ENCODE measurements at regions not wholly inside any gene's neighbourhood (a gene's known extent, or its start where the extent isn't known, plus 50 kb on each side); places are given as distances from the start of the nearest gene placed in this dataset.
A peak's percentile ranks its signal among the peaks of the same experiment; 100 is the strongest.

- DNase-seq (no peak), ATAC-seq (ENCODE audit: low read depth) (no peak)
- H3K4me1 ChIP-seq (ENCODE audit: control insufficient read depth in 2 of 2, insufficient read depth in 2 of 2, low read length in 2 of 2): peaks cover 32 to 50% of the 10 kb centered on the region in 2 donors
- H3K36me3 ChIP-seq (replicated peaks in 1 of 2; ENCODE audit: control extremely low read depth in 1 of 2, control insufficient read depth in 1 of 2, extremely low read depth in 1 of 2, insufficient read depth in 2 of 2, low read length in 1 of 2): no peaks in the 10 kb centered on the region
- Mint-ChIP-seq H3K27me3 (no peaks in the 10 kb centered on the region), H3K4me1 (peaks cover 56% of the 10 kb centered on the region), H3K27ac (peak overlapping the region; percentile 82), H3K4me3 (peak overlapping the region; percentile 69), H3K9me3 (ENCODE audit: insufficient read depth) (no peaks in the 10 kb centered on the region)
- peak overlapping the region; percentile 45 for H3K9ac ChIP-seq (ENCODE audit: low read length)
- peak overlapping the region; percentile 87 for H3K27ac ChIP-seq (ENCODE audit: low read length in 2 of 2)
- H4K20me1 ChIP-seq (ENCODE audit: control insufficient read depth, insufficient read depth, low read length, poor library complexity, severe bottlenecking): no peaks in the 10 kb centered on the region
- CTCF ChIA-PET: interaction anchor here (0.7 to 9.1 kb wide), 6 partner anchors 9 to 514 kb away, joined by 3 to 131 read pairs (median 4); no protein-coding TSS in a partner anchor
- H3K27me3 ChIP-seq (replicated peaks in 1 of 4; ENCODE audit: control extremely low read depth in 1 of 4, control insufficient read depth in 3 of 4, insufficient read depth in 4 of 4, low read length in 3 of 4): peaks cover 0 to 3% (median 0%) of the 10 kb centered on the region in 4 experiments
- no peaks in the 10 kb centered on the region for H3K9me3 ChIP-seq (ENCODE audit: control extremely low read depth in 1 of 3, control insufficient read depth in 2 of 3, insufficient read depth in 1 of 3, low read length in 2 of 3)
- WGBS (ENCODE audit: insufficient coverage): 100% methylated on average over 1 of the region's 1 CpG
- H3K4me2 ChIP-seq (replicated peaks; ENCODE audit: low read depth, low read length, poor library complexity, severe bottlenecking): peak overlapping the region; percentile 66
- POLR2A ChIA-PET: no interaction called here
- intact Hi-C loops (cut with micrococcal nuclease): no loop called here
- peak overlapping the region; percentile 75 for H2AFZ ChIP-seq (ENCODE audit: insufficient read depth, low read depth, low read length, poor library complexity, severe bottlenecking)
- H3K4me3 ChIP-seq (ENCODE audit: control extremely low read depth in 1 of 5, extremely low read depth in 1 of 5, insufficient read depth in 1 of 5, low read depth in 2 of 5, low read length in 4 of 5): no peak overlapping the region
- TF ChIP-seq, protein P1, sequence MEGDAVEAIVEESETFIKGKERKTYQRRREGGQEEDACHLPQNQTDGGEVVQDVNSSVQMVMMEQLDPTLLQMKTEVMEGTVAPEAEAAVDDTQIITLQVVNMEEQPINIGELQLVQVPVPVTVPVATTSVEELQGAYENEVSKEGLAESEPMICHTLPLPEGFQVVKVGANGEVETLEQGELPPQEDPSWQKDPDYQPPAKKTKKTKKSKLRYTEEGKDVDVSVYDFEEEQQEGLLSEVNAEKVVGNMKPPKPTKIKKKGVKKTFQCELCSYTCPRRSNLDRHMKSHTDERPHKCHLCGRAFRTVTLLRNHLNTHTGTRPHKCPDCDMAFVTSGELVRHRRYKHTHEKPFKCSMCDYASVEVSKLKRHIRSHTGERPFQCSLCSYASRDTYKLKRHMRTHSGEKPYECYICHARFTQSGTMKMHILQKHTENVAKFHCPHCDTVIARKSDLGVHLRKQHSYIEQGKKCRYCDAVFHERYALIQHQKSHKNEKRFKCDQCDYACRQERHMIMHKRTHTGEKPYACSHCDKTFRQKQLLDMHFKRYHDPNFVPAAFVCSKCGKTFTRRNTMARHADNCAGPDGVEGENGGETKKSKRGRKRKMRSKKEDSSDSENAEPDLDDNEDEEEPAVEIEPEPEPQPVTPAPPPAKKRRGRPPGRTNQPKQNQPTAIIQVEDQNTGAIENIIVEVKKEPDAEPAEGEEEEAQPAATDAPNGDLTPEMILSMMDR (IDR thresholded peaks at IDR 0.05): no peak
- TF ChIP-seq EZH2 (IDR thresholded peaks at IDR 0.05; ENCODE audit: borderline replicate concordance, insufficient read depth, low read depth, low read length, poor library complexity, severe bottlenecking): no peak
- H3K79me2 ChIP-seq (ENCODE audit: control insufficient read depth, insufficient read depth, low read length): no peaks in the 10 kb centered on the region
Observed at GRCh38 chr15:77537006-77537405, 95.7 kb downstream of the LINGO1 start.

DNA sequence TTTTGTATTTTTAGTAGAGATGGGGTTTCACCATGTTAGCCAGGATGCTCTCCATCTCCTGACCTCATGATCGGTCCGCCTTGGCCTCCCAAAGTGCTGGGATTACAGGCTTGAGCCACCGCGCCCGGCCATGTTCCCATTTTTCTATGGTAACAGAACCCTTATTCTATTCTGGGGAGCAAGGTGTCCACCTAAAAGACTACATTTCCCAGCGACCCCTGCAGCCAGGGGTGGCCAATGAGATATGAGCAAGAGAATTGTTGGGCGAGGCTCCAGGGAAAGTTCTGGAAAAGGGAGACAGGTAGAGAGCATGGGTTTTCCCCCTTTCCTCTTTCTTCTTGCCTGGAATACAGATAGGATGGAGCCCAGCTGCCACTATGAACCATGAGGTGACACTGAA is 96.9 kb downstream of the LINGO1 start:
- H3K79me2 ChIP-seq (ENCODE audit: control insufficient read depth, insufficient read depth, low read length): no peaks in the 10 kb centered on the region
- H4K20me1 ChIP-seq (ENCODE audit: control insufficient read depth, insufficient read depth, low read length, poor library complexity, severe bottlenecking): no peaks in the 10 kb centered on the region
- POLR2A ChIA-PET: no interaction called here
- H3K4me2 ChIP-seq (replicated peaks; ENCODE audit: low read depth, low read length, poor library complexity, severe bottlenecking): no peak overlapping the region
- TF ChIP-seq EZH2 (IDR thresholded peaks at IDR 0.05; ENCODE audit: borderline replicate concordance, insufficient read depth, low read depth, low read length, poor library complexity, severe bottlenecking): no peak
- TF ChIP-seq, protein P1 (IDR thresholded peaks at IDR 0.05): no peak
- CTCF ChIA-PET: interaction anchor here (0.7 to 1.7 kb wide), 4 partner anchors 11 to 417 kb away, joined by 3 to 6 read pairs (median 4); no protein-coding TSS in a partner anchor
- H3K27me3 ChIP-seq (replicated peaks in 1 of 4; ENCODE audit: control extremely low read depth in 1 of 4, control insufficient read depth in 3 of 4, insufficient read depth in 4 of 4, low read length in 3 of 4): peaks cover 0 to 3% (median 0%) of the 10 kb centered on the region in 4 experiments
- H3K9me3 ChIP-seq (ENCODE audit: control extremely low read depth in 1 of 3, control insufficient read depth in 2 of 3, insufficient read depth in 1 of 3, low read length in 2 of 3): no peaks in the 10 kb centered on the region
- Mint-ChIP-seq H3K27me3 (no peaks in the 10 kb centered on the region), H3K9me3 (ENCODE audit: insufficient read depth) (no peaks in the 10 kb centered on the region), H3K27ac (peak overlapping the region; percentile 27), H3K4me3 (no peak overlapping the region), H3K4me1 (peaks cover 50% of the 10 kb centered on the region)
- H3K4me1 ChIP-seq (ENCODE audit: control insufficient read depth in 2 of 2, insufficient read depth in 2 of 2, low read length in 2 of 2): peaks cover 32 to 49% of the 10 kb centered on the region in 2 donors
- WGBS (ENCODE audit: insufficient coverage): 83% methylated on average over 1 of the region's 7 CpGs
- DNase-seq (no peak), ATAC-seq (ENCODE audit: low read depth) (no peak)
- intact Hi-C loops (cut with micrococcal nuclease): no loop called here
- no peak overlapping the region for H3K4me3 ChIP-seq (ENCODE audit: control extremely low read depth in 1 of 5, extremely low read depth in 1 of 5, insufficient read depth in 1 of 5, low read depth in 2 of 5, low read length in 4 of 5)
- H2AFZ ChIP-seq (ENCODE audit: insufficient read depth, low read depth, low read length, poor library complexity, severe bottlenecking): no peak overlapping the region
- no peak overlapping the region for H3K27ac ChIP-seq (ENCODE audit: low read length in 2 of 2)
- no peaks in the 10 kb centered on the region for H3K36me3 ChIP-seq (replicated peaks in 1 of 2; ENCODE audit: control extremely low read depth in 1 of 2, control insufficient read depth in 1 of 2, extremely low read depth in 1 of 2, insufficient read depth in 2 of 2, low read length in 1 of 2)
- H3K9ac ChIP-seq (ENCODE audit: low read length): no peak overlapping the region

Measured in B cell (primary cell).